Loucy (cell line): ENCODE measurements at regions not wholly inside any gene's neighbourhood (a gene's known extent, or its start where the extent isn't known, plus 50 kb on each side); places are given as distances from the start of the nearest gene placed in this dataset.

Experiments used
- H2AFZ ChIP-seq: fragments of 200-600 bp; sonication (generic); 2 replicates; pipeline ENCODE4 v1.6.0; 2016; ENCODE audit warnings: antibody characterized with exemption, mild to moderate bottlenecking, low read length, moderate library complexity
- H3F3A ChIP-seq: fragments of 200-600 bp; 2 replicates; pipeline ENCODE4 v1.6.0; 2016; ENCODE audit warnings: antibody characterized with exemption, low read depth, mild to moderate bottlenecking
- H3K27me3 ChIP-seq: fragments of 200-600 bp; sonication (generic); 2 replicates; pipeline ENCODE4 v1.6.1; 2014; ENCODE audit warnings: low read length, mild to moderate bottlenecking; ENCODE audit not compliant: insufficient read depth, poor library complexity, severe bottlenecking
- H3K36me3 ChIP-seq: fragments of 200-600 bp; sonication (generic); 2 replicates; pipeline ENCODE4 v1.6.1; 2016; ENCODE audit warnings: low read length; ENCODE audit not compliant: insufficient read depth
- H3K4me1 ChIP-seq: fragments of 200-600 bp; sonication (generic); 2 replicates; pipeline ENCODE4 v1.5.1; 2014; ENCODE audit warnings: low read length, mild to moderate bottlenecking; ENCODE audit not compliant: insufficient read depth, poor library complexity, severe bottlenecking
- H3K4me2 ChIP-seq: fragments of 200-600 bp; sonication (generic); 2 replicates; pipeline ENCODE4 v1.6.0; 2014; ENCODE audit warnings: antibody characterized with exemption, low read length, low read depth, mild to moderate bottlenecking; ENCODE audit not compliant: poor library complexity, severe bottlenecking
- H3K4me3 ChIP-seq: fragments of 200-600 bp; sonication (generic); 2 replicates; pipeline ENCODE4 v1.5.1; 2014; ENCODE audit warnings: low read length, mild to moderate bottlenecking, mixed read lengths; ENCODE audit not compliant: poor library complexity, severe bottlenecking
- H3K79me2 ChIP-seq: fragments of 200-600 bp; sonication (generic); 2 replicates; pipeline ENCODE4 v1.6.1; 2014; ENCODE audit warnings: low read length; ENCODE audit not compliant: insufficient read depth
- H3K9ac ChIP-seq: fragments of 200-600 bp; sonication (generic); 2 replicates; pipeline ENCODE4 v1.6.0; 2014; ENCODE audit warnings: mild to moderate bottlenecking, low read depth, low read length, moderate library complexity; ENCODE audit not compliant: poor library complexity, severe bottlenecking
- H3K9me2 ChIP-seq: fragments of 200-600 bp; sonication (generic); replicated peaks from 2 replicates; pipeline ENCODE4 v1.6.1; 2016; ENCODE audit warnings: low read depth, low read length, mixed read lengths
- H3K9me3 ChIP-seq: fragments of 200-600 bp; sonication (generic); 2 replicates; pipeline ENCODE4 v1.6.1; 2014; ENCODE audit warnings: mild to moderate bottlenecking, antibody characterized with exemption, low read length, low read depth; ENCODE audit not compliant: insufficient read depth
- H4K20me1 ChIP-seq: fragments of 200-600 bp; sonication (generic); 2 replicates; pipeline ENCODE4 v1.6.0; 2014; ENCODE audit warnings: antibody characterized with exemption, low read length, mild to moderate bottlenecking; ENCODE audit not compliant: insufficient read depth, poor library complexity, severe bottlenecking
- EZH2phosphoT487 ChIP-seq: fragments of 200-600 bp; IDR thresholded peaks from 2 replicates; pipeline ENCODE4 v1.6.1; 2018; ENCODE audit warnings: antibody characterized with exemption, mild to moderate bottlenecking, moderate library complexity, borderline replicate concordance
- TF ChIP-seq, protein P1 (sequence below): fragments of 200-600 bp; sonication (generic); conservative IDR thresholded peaks from 2 replicates; pipeline ENCODE4 v1.5.1; 2014; ENCODE audit warnings: mild to moderate bottlenecking, antibody characterized with exemption, low read length

DNA sequence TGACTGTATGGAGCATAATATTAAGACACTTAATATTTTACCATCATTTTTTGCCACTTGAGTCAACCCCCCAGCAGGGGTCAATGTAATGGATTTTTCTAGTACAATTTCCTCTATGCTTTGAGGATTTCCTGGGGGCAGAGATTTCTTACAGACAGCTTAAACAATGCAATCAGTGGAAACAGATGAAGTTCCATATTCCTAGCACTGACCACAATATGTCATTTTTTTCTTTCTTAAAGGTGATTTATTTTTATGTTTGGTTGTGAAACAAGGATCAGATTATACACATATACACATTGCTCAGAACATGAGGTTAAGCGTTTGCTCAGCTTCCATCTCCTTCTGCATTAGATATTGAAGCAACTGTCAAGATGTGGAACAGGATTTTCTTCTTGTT, 82.0 kb upstream of the ID4 start:
- Histone ChIP-seq H4K20me1 (no peaks in the 10 kb centered on the region), H3K4me2 (no peak overlapping the region), H3K27me3 (no peaks in the 10 kb centered on the region), H3K4me3 (no peak overlapping the region), H3K36me3 (no peaks in the 10 kb centered on the region), H3K4me1 (no peaks in the 10 kb centered on the region), H2AFZ (no peak overlapping the region), H3K9me3 (no peaks in the 10 kb centered on the region), H3K79me2 (no peaks in the 10 kb centered on the region), H3K9me2 (no peaks in the 10 kb centered on the region), H3K9ac (no peak overlapping the region), H3F3A (no peaks in the 10 kb centered on the region)
- no peak for TF ChIP-seq EZH2phosphoT487
- TF ChIP-seq, protein P1, sequence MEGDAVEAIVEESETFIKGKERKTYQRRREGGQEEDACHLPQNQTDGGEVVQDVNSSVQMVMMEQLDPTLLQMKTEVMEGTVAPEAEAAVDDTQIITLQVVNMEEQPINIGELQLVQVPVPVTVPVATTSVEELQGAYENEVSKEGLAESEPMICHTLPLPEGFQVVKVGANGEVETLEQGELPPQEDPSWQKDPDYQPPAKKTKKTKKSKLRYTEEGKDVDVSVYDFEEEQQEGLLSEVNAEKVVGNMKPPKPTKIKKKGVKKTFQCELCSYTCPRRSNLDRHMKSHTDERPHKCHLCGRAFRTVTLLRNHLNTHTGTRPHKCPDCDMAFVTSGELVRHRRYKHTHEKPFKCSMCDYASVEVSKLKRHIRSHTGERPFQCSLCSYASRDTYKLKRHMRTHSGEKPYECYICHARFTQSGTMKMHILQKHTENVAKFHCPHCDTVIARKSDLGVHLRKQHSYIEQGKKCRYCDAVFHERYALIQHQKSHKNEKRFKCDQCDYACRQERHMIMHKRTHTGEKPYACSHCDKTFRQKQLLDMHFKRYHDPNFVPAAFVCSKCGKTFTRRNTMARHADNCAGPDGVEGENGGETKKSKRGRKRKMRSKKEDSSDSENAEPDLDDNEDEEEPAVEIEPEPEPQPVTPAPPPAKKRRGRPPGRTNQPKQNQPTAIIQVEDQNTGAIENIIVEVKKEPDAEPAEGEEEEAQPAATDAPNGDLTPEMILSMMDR = no peak

GRCh38 chr6:19757036-19757435, 80.1 kb upstream of the ID4 start:
- H3K9ac ChIP-seq = no peak overlapping the region
- no peaks in the 10 kb centered on the region for H3K4me1 ChIP-seq
- TF ChIP-seq, protein P1 = no peak
- TF ChIP-seq EZH2phosphoT487 = no peak
- no peaks in the 10 kb centered on the region for H3K27me3 ChIP-seq
- no peaks in the 10 kb centered on the region for H3F3A ChIP-seq
- no peaks in the 10 kb centered on the region for H3K9me2 ChIP-seq
- no peaks in the 10 kb centered on the region for H4K20me1 ChIP-seq
- no peaks in the 10 kb centered on the region for H3K79me2 ChIP-seq
- no peaks in the 10 kb centered on the region for H3K9me3 ChIP-seq
- H3K4me3 ChIP-seq = no peak overlapping the region
- no peaks in the 10 kb centered on the region for H3K36me3 ChIP-seq
- H2AFZ ChIP-seq = no peak overlapping the region
- H3K4me2 ChIP-seq = no peak overlapping the region

- H3K9ac ChIP-seq = no peak overlapping the region
- no peaks in the 10 kb centered on the region for H3K79me2 ChIP-seq
- no peaks in the 10 kb centered on the region for H3K27me3 ChIP-seq
- no peaks in the 10 kb centered on the region for H3K4me1 ChIP-seq
- no peak overlapping the region for H3K4me2 ChIP-seq
- H3K36me3 ChIP-seq = no peaks in the 10 kb centered on the region
- H2AFZ ChIP-seq = no peak overlapping the region
- no peaks in the 10 kb centered on the region for H3K9me3 ChIP-seq
- no peaks in the 10 kb centered on the region for H3F3A ChIP-seq
- H4K20me1 ChIP-seq = no peaks in the 10 kb centered on the region
- no peak overlapping the region for H3K4me3 ChIP-seq
- no peak for TF ChIP-seq EZH2phosphoT487
- TF ChIP-seq, protein P1 = no peak
- H3K9me2 ChIP-seq = no peaks in the 10 kb centered on the region
Measured at GRCh38 chr6:19759117-19759880, 77.9 kb upstream of the ID4 start.
